ENCODE measurements at regions not wholly inside any gene's neighbourhood (a gene's known extent, or its start where the extent isn't known, plus 50 kb on each side); places are given as distances from the start of the nearest gene placed in this dataset.

DNA sequence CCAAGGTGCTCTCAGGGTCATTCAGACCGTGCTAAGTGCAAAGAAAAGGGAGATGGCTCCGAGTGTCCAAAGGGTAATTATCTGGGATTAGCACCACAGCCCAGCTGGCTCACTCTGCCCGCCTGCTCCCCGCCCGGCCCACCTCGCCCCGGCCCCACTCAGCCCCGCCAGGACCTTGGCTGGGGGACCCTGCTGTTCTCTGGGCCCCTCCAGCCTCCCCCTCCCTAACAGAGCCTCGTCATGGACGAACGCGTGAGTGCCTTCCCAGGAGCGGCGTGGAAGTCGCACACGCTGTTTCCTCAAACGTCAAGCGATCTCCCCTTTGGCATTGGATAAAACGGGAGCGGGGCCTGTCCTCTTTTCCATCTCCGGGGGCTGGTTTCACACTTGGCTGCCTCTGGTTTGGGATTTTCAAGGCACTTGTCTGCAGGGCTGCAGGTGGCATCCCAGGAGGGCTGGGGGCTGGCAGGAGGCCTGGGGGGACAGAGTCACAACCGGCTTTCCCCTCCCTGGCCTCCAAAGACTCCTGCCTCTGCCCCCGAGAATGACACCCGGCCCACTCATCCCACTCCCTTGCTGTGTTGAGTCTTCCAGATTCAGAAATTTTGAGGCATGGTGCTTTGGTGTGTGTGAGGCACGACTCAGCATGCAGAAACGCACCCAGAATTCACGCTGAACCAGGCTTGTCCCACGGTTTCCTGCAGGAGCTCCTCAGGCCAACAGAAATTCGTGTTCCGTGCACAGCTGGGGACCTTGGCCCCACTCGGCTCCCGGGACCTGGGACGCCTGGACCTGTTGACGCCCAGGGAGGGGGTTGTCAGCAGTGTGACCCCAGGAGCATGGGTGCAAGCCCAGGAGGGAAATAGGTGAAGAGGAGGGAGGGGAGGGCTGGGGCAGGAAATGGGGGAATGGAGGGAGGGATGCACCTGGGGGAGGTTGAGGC lies 110.0 kb downstream of the PDGFA start:
- TF ChIP-seq POLR2A (IDR thresholded peaks at IDR 0.05; ENCODE audit: low read length) (no peak), GATA1 (IDR thresholded peaks at IDR 0.05; ENCODE audit: low read depth, low read length) (no peak)
